Rectal smooth muscle tissue (tissue), 1 donor: ENCODE measurements at regions not wholly inside any gene's neighbourhood (a gene's known extent, or its start where the extent isn't known, plus 50 kb on each side); places are given as distances from the start of the nearest gene placed in this dataset.
A peak's percentile ranks its signal among the peaks of the same experiment; 100 is the strongest.
"Not testable (repeated sequence)": the region's sequence is repeated elsewhere in the genome, so short reads cannot be mapped to it uniquely, and the experiment has no call there.

ENCODE experiments used
- H3K27ac ChIP-seq: one replicate; pipeline ENCODE4 v1.7.0; 2013; ENCODE audit warnings: low read depth, low read length, inconsistent platforms
- H3K27me3 ChIP-seq: one replicate; pipeline ENCODE4 v1.7.0; 2013; ENCODE audit warnings: low read length; ENCODE audit not compliant: control insufficient read depth, insufficient read depth
- H3K36me3 ChIP-seq: one replicate; pipeline ENCODE4 v1.7.0; 2013; ENCODE audit warnings: low read length; ENCODE audit not compliant: control insufficient read depth, insufficient read depth
- H3K4me1 ChIP-seq: one replicate; pipeline ENCODE4 v1.7.0; 2013; ENCODE audit warnings: low read length; ENCODE audit not compliant: control insufficient read depth, insufficient read depth
- H3K4me3 ChIP-seq: one replicate; pipeline ENCODE4 v1.7.0; 2013; ENCODE audit warnings: low read length
- H3K9ac ChIP-seq: one replicate; pipeline ENCODE4 v1.7.0; 2013; ENCODE audit warnings: low read length

- no peak overlapping the region for H3K27ac ChIP-seq
Measured at GRCh38 chr1:96580920-96581319, 140.7 kb upstream of the PTBP2 start.

GRCh38 chr1:96581772-96582171, 139.8 kb upstream of the PTBP2 start:
- no peak overlapping the region for H3K27ac ChIP-seq
- H3K27me3 ChIP-seq, result no peaks in the 10 kb centered on the region
- H3K9ac ChIP-seq, result no peak overlapping the region
- H3K36me3 ChIP-seq, result no peaks in the 10 kb centered on the region
- peaks cover 8% of the 10 kb centered on the region for H3K4me1 ChIP-seq
- H3K4me3 ChIP-seq, result peak overlapping the region; percentile 38

More at GRCh38 chr1:96580920-96581319, 140.7 kb upstream of the PTBP2 start:
- no peak overlapping the region for H3K4me3 ChIP-seq
- no peak overlapping the region for H3K9ac ChIP-seq
- H3K36me3 ChIP-seq, result no peaks in the 10 kb centered on the region
- H3K4me1 ChIP-seq, result peaks cover 8% of the 10 kb centered on the region
- H3K27me3 ChIP-seq, result no peaks in the 10 kb centered on the region

DNA sequence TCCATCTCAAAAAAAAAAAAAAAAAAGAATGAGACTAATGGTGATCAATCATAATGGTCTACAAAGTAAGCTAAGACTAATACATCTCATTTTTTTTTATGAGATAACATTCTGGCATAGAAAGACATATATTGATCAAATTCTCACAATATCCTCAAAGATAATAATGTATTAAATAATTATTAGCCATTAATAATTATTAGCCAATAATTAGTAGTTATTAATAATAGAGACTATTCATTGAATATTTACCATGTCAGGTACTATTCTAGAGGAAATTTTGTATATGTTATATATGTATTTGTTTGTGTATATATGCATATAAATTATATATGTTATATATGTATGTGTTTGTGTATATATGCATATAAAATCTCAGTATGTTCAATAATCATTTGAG, 137.7 kb upstream of the PTBP2 start:
- no peak overlapping the region for H3K9ac ChIP-seq
- H3K36me3 ChIP-seq, result no peaks in the 10 kb centered on the region
- peaks cover 12% of the 10 kb centered on the region for H3K4me1 ChIP-seq
- H3K4me3 ChIP-seq, result no peak overlapping the region
- no peak overlapping the region for H3K27ac ChIP-seq
- H3K27me3 ChIP-seq, result no peaks in the 10 kb centered on the region

- H3K4me1 ChIP-seq, result peaks cover 7% of the 10 kb centered on the region
- no peaks in the 10 kb centered on the region for H3K36me3 ChIP-seq
- H3K27me3 ChIP-seq, result no peaks in the 10 kb centered on the region
- H3K9ac ChIP-seq, result no peak overlapping the region
- no peak overlapping the region for H3K27ac ChIP-seq
- no peak overlapping the region for H3K4me3 ChIP-seq
Measured at GRCh38 chr1:96587222-96587621, 134.4 kb upstream of the PTBP2 start.

GRCh38 chr1:96588416-96588995, 133.1 kb upstream of the PTBP2 start:
- Histone ChIP-seq H3K4me1 (peaks cover 4% of the 10 kb centered on the region), H3K9ac (no peak overlapping the region), H3K27me3 (no peaks in the 10 kb centered on the region), H3K36me3 (no peaks in the 10 kb centered on the region), H3K4me3 (no peak overlapping the region), H3K27ac (no peak overlapping the region)

DNA sequence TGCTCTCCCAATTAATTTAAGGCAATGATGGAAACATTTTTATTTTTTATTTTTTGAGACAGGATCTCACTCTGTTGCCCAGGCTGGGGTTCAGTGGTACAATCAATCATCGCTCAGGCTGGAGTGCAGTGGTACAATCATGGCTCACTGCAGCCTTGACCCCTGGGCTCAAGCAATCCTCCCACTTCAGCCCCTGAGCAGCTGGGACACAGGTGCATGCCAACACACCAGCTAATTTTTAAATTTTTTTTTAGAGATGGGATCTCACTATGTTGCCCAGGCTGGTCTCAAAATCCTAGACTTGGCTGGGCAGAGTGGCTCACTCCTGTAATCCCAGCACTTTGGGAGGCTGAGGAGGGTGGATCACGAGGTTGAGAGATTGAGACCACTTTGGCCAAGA, 126.1 kb upstream of the PTBP2 start:
- not testable (repeated sequence) for H3K27me3 ChIP-seq, H3K4me3 ChIP-seq, H3K36me3 ChIP-seq, H3K9ac ChIP-seq, H3K27ac ChIP-seq, H3K4me1 ChIP-seq

- Histone ChIP-seq H3K9ac (no peak overlapping the region), H3K36me3 (no peaks in the 10 kb centered on the region), H3K27me3 (no peaks in the 10 kb centered on the region), H3K27ac (no peak overlapping the region), H3K4me1 (peaks cover 4% of the 10 kb centered on the region), H3K4me3 (no peak overlapping the region)
Measured at GRCh38 chr1:96596226-96596922, 125.2 kb upstream of the PTBP2 start.

- H3K27me3 ChIP-seq, result no peaks in the 10 kb centered on the region
- peaks cover 4% of the 10 kb centered on the region for H3K4me1 ChIP-seq
- no peak overlapping the region for H3K4me3 ChIP-seq
- no peak overlapping the region for H3K9ac ChIP-seq
- H3K36me3 ChIP-seq, result no peaks in the 10 kb centered on the region
- no peak overlapping the region for H3K27ac ChIP-seq
Measured at GRCh38 chr1:96597218-96597617, 124.4 kb upstream of the PTBP2 start.

DNA sequence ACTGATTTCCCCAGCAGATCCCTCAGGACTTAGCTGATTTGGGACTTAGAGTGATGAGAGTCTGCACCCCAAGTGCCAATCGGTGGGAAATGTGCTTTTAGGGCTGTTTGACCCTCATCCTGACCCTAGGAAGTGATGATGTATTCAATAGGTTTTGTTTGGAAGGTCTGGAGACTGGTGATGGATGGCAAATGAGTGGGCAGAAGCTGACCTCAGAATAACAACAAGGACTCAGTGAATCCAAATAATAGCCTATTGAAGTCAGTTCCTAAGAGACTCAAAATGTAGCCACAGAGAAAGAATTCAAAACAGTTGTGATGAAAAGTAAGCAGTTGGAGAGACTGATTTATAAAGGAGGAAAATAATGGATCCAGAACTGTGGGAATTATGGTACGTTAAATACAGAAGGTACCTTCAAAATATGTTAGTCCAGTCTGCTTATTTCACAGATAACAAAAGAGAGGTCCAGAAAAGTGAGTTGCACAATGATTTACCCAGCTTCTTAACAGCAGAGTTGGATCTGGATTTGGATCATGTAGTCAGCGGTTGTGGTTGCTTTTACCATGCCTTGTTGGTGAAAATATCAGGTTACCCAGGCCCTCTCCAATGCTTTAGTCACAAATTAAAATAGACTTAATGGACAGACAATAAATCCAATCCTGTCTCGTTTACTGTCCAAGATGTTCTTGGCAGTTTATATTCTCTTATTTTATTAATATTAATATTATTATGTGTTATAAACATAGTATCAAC, 123.0 kb upstream of the PTBP2 start:
- Histone ChIP-seq H3K4me1 (peaks cover 4% of the 10 kb centered on the region), H3K27me3 (no peaks in the 10 kb centered on the region), H3K36me3 (no peaks in the 10 kb centered on the region), H3K27ac (peak overlapping the region; percentile 38), H3K9ac (no peak overlapping the region), H3K4me3 (no peak overlapping the region)

DNA sequence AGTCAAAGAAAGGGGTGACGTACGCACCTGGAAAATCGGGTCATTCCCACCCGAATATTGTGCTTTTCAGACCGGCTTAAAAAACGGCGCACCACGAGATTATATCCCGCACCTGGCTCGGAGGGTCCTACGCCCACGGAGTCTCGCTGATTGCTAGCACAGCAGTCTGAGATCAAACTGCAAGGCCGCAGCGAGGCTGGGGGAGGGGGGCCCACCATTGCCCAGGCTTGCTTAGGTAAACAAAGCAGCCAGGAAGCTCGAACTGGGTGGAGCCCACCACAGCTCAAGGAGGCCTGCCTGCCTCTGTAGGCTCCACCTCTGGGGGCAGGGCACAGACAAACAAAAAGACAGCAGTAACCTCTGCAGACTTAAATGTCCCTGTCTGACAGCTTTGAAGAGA, 117.0 kb upstream of the PTBP2 start:
- H3K36me3 ChIP-seq, H3K27ac ChIP-seq, H3K9ac ChIP-seq, H3K4me3 ChIP-seq, H3K4me1 ChIP-seq, H3K27me3 ChIP-seq: not testable (repeated sequence)

DNA sequence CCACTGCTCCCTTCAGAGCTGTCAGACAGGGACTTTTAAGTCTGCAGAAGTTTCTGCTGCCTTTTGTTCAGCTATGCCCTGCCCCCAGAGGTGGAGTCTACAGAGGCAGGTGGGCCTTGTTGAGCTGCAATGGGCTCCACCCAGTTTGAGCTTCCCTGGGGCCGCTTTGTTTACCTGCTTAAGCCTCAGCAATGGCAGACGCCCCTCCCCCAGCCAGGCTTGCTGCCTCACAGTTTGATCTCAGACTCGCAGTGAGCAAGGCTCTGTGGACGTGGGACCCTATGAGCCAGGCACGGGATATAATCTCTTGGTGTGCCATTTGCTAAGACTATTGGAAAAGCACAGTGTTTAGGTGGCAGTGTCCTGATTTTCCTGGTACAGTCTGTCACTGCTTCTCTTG, 104.2 kb upstream of the PTBP2 start:
- not testable (repeated sequence) for H3K27me3 ChIP-seq, H3K36me3 ChIP-seq, H3K27ac ChIP-seq

DNA sequence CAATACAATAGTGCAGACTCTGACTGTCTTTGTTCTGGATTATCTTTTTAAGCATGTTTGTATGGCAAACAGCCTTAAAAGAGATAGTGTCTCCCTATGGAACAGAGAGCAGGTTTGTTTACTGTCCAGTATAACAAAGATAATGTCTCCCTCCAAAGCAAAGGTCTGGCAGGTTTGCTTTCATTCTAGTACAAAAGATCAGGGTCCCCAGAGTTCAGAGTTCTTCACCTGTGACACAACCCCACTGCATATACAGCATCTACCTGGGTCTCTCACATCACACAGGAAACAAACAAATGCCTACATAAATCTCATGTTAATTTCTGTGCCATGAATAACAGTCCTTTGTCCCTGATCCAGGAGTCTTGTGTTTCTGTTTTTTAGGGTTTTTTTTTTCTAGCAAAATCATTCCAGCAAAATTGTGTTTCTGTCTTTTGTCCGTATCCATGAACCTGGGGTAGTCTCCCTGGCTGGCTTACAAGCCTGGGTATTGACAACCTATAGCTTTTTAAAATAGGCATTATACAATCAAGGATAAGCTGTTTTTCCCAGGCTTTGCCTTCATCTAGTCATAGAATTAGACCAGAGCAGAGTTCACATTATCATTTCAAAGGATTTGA, 89.4 kb upstream of the PTBP2 start:
- no peak overlapping the region for H3K27ac ChIP-seq
- H3K36me3 ChIP-seq, result no peaks in the 10 kb centered on the region
- no peaks in the 10 kb centered on the region for H3K4me1 ChIP-seq
- no peak overlapping the region for H3K4me3 ChIP-seq
- H3K9ac ChIP-seq, result no peak overlapping the region
- no peaks in the 10 kb centered on the region for H3K27me3 ChIP-seq

More for the DNA sequence above, 104.2 kb upstream of the PTBP2 start:
- not testable (repeated sequence) for H3K4me3 ChIP-seq, H3K9ac ChIP-seq, H3K4me1 ChIP-seq
